ENCODE measurements at regions not wholly inside any gene's neighbourhood (a gene's known extent, or its start where the extent isn't known, plus 50 kb on each side); places are given as distances from the start of the nearest gene placed in this dataset.

DNA sequence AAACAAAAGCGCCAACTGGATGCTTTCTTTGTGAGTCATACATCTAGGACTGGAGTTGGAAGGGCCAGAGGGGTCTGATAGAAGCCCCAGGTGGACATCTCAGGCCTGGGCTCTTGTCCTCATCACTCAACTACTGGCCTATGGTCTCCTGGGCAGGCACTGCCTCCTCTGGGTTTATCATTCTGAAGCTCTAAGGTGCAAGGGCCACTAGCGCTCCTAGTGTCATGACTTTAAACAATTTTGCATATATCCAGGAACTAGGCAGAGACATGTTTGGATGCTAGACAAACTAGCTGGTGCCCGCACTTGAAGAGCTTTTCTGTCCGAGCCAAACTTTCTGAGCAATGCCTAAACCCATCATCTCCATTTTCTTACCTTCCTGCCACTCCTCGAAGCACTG, 72.3 kb downstream of the CD164 start:
- ChIA-PET POLR2A (interaction anchor here (0.6 kb wide), 1 partner anchor 28 kb away, joined by 3 read pairs; no protein-coding TSS in a partner anchor), CTCF (no interaction called here)
- Mint-ChIP-seq H3K4me1 (ENCODE audit: insufficient read depth, unreplicated experiment) (no peaks in the 10 kb centered on the region), H3K36me3 (ENCODE audit: insufficient read depth, unreplicated experiment) (no peaks in the 10 kb centered on the region), H3K27me3 (ENCODE audit: insufficient read depth, unreplicated experiment) (no peaks in the 10 kb centered on the region), H3K27ac (ENCODE audit: low read depth, unreplicated experiment) (no peak overlapping the region), H3K4me3 (ENCODE audit: unreplicated experiment) (no peak overlapping the region), H3K9me3 (ENCODE audit: unreplicated experiment) (no peaks in the 10 kb centered on the region)
- TF ChIP-seq, protein P1, sequence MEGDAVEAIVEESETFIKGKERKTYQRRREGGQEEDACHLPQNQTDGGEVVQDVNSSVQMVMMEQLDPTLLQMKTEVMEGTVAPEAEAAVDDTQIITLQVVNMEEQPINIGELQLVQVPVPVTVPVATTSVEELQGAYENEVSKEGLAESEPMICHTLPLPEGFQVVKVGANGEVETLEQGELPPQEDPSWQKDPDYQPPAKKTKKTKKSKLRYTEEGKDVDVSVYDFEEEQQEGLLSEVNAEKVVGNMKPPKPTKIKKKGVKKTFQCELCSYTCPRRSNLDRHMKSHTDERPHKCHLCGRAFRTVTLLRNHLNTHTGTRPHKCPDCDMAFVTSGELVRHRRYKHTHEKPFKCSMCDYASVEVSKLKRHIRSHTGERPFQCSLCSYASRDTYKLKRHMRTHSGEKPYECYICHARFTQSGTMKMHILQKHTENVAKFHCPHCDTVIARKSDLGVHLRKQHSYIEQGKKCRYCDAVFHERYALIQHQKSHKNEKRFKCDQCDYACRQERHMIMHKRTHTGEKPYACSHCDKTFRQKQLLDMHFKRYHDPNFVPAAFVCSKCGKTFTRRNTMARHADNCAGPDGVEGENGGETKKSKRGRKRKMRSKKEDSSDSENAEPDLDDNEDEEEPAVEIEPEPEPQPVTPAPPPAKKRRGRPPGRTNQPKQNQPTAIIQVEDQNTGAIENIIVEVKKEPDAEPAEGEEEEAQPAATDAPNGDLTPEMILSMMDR (IDR thresholded peaks at IDR 0.05; ENCODE audit: unreplicated experiment), result no peak
- BruUV-seq (replicated peaks), result no TSS peak
- intact Hi-C loops (cut with micrococcal nuclease), result loop anchor here (10.0 kb wide), 1 partner anchor 105 kb away; no protein-coding TSS in a partner anchor
- no peak for DNase-seq (ENCODE audit: unreplicated experiment)

DNA sequence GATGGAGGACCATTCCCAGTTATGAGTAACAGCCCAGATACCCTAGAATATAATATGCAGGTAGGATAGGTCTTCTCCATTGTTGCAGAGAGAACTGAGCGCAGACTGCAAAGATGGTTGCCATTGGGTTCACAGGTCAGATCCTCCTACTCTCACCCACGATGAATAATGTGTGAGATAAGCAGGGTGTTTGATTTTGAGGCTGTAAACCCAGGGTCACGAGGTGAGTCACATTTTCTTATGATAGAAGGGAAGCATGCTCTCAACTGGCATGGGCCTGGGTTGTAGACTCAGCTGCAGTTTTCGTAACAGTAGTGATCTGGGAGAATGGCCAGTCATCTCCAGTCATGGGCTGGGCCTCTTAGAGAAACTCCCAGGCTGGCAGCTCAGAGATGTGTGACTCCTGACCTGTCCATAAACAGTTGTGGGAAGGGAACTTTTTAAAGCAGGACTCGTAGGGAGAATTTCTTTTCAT, 74.2 kb downstream of the CD164 start:
- POLR2A ChIA-PET, result interaction anchor here (0.9 kb wide), 1 partner anchor 9 kb away, joined by 4 read pairs; no protein-coding TSS in a partner anchor

DNA sequence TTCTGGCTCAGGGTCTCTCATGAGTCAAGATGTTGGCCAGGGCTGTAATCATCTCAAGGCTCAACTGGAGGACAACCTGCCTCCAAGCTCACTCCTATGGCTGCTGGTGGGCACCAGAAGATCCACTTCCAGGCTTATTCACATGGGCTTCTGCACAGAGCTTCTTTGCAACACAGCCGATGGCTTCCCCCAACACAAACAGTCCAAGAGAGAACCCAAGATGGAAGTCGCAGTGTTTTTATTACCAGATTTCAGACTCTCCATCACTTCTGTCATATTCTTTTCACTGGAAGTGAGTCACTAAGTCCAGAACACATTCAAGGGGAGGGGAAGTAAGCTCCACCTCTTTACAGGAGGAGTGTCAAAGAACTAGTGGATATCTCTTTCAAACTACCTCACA, 75.5 kb downstream of the CD164 start:
- TF ChIP-seq, protein P1 (IDR thresholded peaks at IDR 0.05; ENCODE audit: unreplicated experiment), result no peak
- POLR2A ChIA-PET, result interaction anchor here (0.6 kb wide), 1 partner anchor 25 kb away, joined by 3 read pairs; no protein-coding TSS in a partner anchor
- H3K9me3 Mint-ChIP-seq (ENCODE audit: unreplicated experiment), result no peaks in the 10 kb centered on the region
- no peaks in the 10 kb centered on the region for H3K27me3 Mint-ChIP-seq (ENCODE audit: insufficient read depth, unreplicated experiment)
- no peaks in the 10 kb centered on the region for H3K36me3 Mint-ChIP-seq (ENCODE audit: insufficient read depth, unreplicated experiment)
- CTCF ChIA-PET, result no interaction called here
- H3K4me3 Mint-ChIP-seq (ENCODE audit: unreplicated experiment), result no peak overlapping the region
- H3K27ac Mint-ChIP-seq (ENCODE audit: low read depth, unreplicated experiment), result no peak overlapping the region
- intact Hi-C loops (cut with micrococcal nuclease), result loop anchor here (10.0 kb wide), 1 partner anchor 102 kb away; no protein-coding TSS in a partner anchor
- DNase-seq (ENCODE audit: unreplicated experiment), result peak; percentile 7
- no peaks in the 10 kb centered on the region for H3K4me1 Mint-ChIP-seq (ENCODE audit: insufficient read depth, unreplicated experiment)
- no TSS peak for BruUV-seq (replicated peaks)

More for the DNA sequence above, 74.2 kb downstream of the CD164 start:
- H3K4me3 Mint-ChIP-seq (ENCODE audit: unreplicated experiment), result no peak overlapping the region
- no peaks in the 10 kb centered on the region for H3K9me3 Mint-ChIP-seq (ENCODE audit: unreplicated experiment)
- CTCF ChIA-PET, result no interaction called here
- no peak overlapping the region for H3K27ac Mint-ChIP-seq (ENCODE audit: low read depth, unreplicated experiment)
- TF ChIP-seq, protein P1 (IDR thresholded peaks at IDR 0.05; ENCODE audit: unreplicated experiment), result no peak
- no peaks in the 10 kb centered on the region for H3K36me3 Mint-ChIP-seq (ENCODE audit: insufficient read depth, unreplicated experiment)
- peak; percentile 68 for DNase-seq (ENCODE audit: unreplicated experiment)
- no TSS peak for BruUV-seq (replicated peaks)
- no peaks in the 10 kb centered on the region for H3K4me1 Mint-ChIP-seq (ENCODE audit: insufficient read depth, unreplicated experiment)
- intact Hi-C loops (cut with micrococcal nuclease), result loop anchor here (10.0 kb wide), 1 partner anchor 103 kb away; no protein-coding TSS in a partner anchor
- H3K27me3 Mint-ChIP-seq (ENCODE audit: insufficient read depth, unreplicated experiment), result no peaks in the 10 kb centered on the region

DNA sequence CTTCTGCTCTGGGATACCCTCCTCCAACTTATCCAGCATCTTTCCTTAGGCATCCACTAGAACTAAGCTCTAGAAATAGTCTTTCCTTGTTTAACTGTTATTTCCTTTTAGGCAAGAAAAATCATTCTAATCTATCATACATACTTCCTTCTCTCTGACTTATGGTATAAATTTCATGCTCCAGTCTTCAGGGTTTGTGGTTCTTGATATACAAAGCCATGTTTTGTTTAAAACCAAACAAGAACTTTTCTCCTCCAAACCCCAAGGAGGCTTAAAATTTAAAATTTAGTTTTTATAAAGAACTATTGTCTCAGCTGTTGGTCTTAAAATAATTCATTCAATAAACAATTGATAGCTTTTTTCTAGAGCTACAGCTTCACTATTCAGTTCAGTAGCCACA, 77.2 kb downstream of the CD164 start:
- Mint-ChIP-seq H3K27ac (ENCODE audit: low read depth, unreplicated experiment) (no peak overlapping the region), H3K9me3 (ENCODE audit: unreplicated experiment) (no peaks in the 10 kb centered on the region), H3K4me3 (ENCODE audit: unreplicated experiment) (no peak overlapping the region), H3K4me1 (ENCODE audit: insufficient read depth, unreplicated experiment) (no peaks in the 10 kb centered on the region), H3K27me3 (ENCODE audit: insufficient read depth, unreplicated experiment) (no peaks in the 10 kb centered on the region), H3K36me3 (ENCODE audit: insufficient read depth, unreplicated experiment) (no peaks in the 10 kb centered on the region)
- intact Hi-C loops (cut with micrococcal nuclease), result loop anchor here (10.0 kb wide), 1 partner anchor 100 kb away; no protein-coding TSS in a partner anchor
- no TSS peak for BruUV-seq (replicated peaks)
- ChIA-PET CTCF (interaction anchor here (0.6 kb wide), 1 partner anchor 16 kb away, joined by 3 read pairs; no protein-coding TSS in a partner anchor), POLR2A (no interaction called here)
- no peak for DNase-seq (ENCODE audit: unreplicated experiment)
- TF ChIP-seq, protein P1 (IDR thresholded peaks at IDR 0.05; ENCODE audit: unreplicated experiment), result no peak
